HG02870 (cell line): ENCODE measurements at regions not wholly inside any gene's neighbourhood (a gene's known extent, or its start where the extent isn't known, plus 50 kb on each side); places are given as distances from the start of the nearest gene placed in this dataset.

Source experiments
- ATAC-seq: cut with Tn5 transposase; IDR thresholded peaks from one replicate; pipeline ENCODE4 v1.9.1; 2021; ENCODE audit warnings: mild to moderate bottlenecking, moderate library complexity; ENCODE audit not compliant: unreplicated experiment

GRCh38 chr12:102730996-102731395 lies 186.0 kb downstream of the PAH start:
- ATAC-seq, result no peak

GRCh38 chr12:102728506-102729242 lies 188.4 kb downstream of the PAH start:
- ATAC-seq, result peak; percentile 68

- ATAC-seq, result no peak
Measured at GRCh38 chr12:102726686-102727085, 190.4 kb downstream of the PAH start.

GRCh38 chr12:102722147-102722546 lies 194.9 kb downstream of the PAH start:
- no peak for ATAC-seq

- ATAC-seq, result no peak
Measured at GRCh38 chr12:102708108-102708507, 208.9 kb downstream of the PAH start.

- ATAC-seq, result no peak
Measured at GRCh38 chr12:102702447-102703114, 214.5 kb downstream of the PAH start.

- no peak for ATAC-seq
Measured at GRCh38 chr12:102696045-102696444, 215.7 kb upstream of the IGF1 start.

- no peak for ATAC-seq
Measured at GRCh38 chr12:102694903-102695302, 214.5 kb upstream of the IGF1 start.

GRCh38 chr12:102691773-102692555 lies 211.6 kb upstream of the IGF1 start:
- no peak for ATAC-seq

- no peak for ATAC-seq
Measured at GRCh38 chr12:102690253-102690652, 209.9 kb upstream of the IGF1 start.

- ATAC-seq, result no peak
Measured at GRCh38 chr12:102689701-102690100, 209.3 kb upstream of the IGF1 start.

- no peak for ATAC-seq
Measured at GRCh38 chr12:102687523-102687922, 207.2 kb upstream of the IGF1 start.

- no peak for ATAC-seq
Measured at GRCh38 chr12:102685841-102686240, 205.5 kb upstream of the IGF1 start.

GRCh38 chr12:102685172-102685571 lies 204.8 kb upstream of the IGF1 start:
- no peak for ATAC-seq

- no peak for ATAC-seq
Measured at GRCh38 chr12:102682366-102683289, 202.3 kb upstream of the IGF1 start.

- no peak for ATAC-seq
Measured at GRCh38 chr12:102681747-102682146, 201.4 kb upstream of the IGF1 start.

- ATAC-seq, result no peak
Measured at GRCh38 chr12:102681309-102681708, 200.9 kb upstream of the IGF1 start.

- ATAC-seq, result no peak
Measured at GRCh38 chr12:102680304-102680703, 199.9 kb upstream of the IGF1 start.

- no peak for ATAC-seq
Measured at GRCh38 chr12:102676812-102677211, 196.4 kb upstream of the IGF1 start.

- no peak for ATAC-seq
Measured at GRCh38 chr12:102675672-102676071, 195.3 kb upstream of the IGF1 start.

- ATAC-seq, result no peak
Measured at GRCh38 chr12:102673606-102674005, 193.2 kb upstream of the IGF1 start.
